Coronary artery (tissue), 2 donors: ENCODE measurements at regions not wholly inside any gene's neighbourhood (a gene's known extent, or its start where the extent isn't known, plus 50 kb on each side); places are given as distances from the start of the nearest gene placed in this dataset.
"Not testable (repeated sequence)": the region's sequence is repeated elsewhere in the genome, so short reads cannot be mapped to it uniquely, and the experiment has no call there.

Source experiments
- DNase-seq: peaks from one replicate; pipeline ENCODE4 v3.0.0-alpha.2; 2017; ENCODE audit warnings: low spot score
- H3K27ac ChIP-seq, 2 donors: fragments of 200-600 bp; sonication (generic); one replicate each; pipeline ENCODE4 v1.5.1; 2016 to 2019
- H3K4me3 ChIP-seq: fragments of 200-600 bp; sonication (generic); 2 replicates; pipeline ENCODE4 v1.5.1; 2016; ENCODE audit warnings: mild to moderate bottlenecking, moderate library complexity
- CTCF ChIP-seq: fragments of 200-600 bp; sonication (generic); IDR thresholded peaks from one replicate; pipeline ENCODE4 v1.5.1; 2019; ENCODE audit warnings: antibody characterized with exemption

DNA sequence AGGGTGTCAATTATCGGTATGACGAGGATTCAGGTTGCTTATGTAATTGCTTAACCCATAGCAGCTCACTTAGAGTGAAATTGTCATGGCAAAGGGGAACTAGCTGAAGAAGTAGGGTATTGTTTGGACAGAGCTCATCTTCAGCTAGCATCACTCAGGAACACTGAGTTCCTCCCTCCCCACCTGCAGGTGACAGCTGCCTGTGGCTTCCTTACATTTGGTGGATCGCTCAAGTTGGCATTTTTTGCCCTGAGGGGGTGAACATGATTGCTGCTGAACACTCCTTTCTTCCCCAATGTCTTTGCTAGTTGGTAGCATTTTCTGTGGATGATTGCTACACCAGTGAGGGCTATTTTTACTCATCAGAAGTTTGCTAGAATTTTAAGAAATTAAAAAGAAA is 86.7 kb upstream of the THUMPD2 start:
- no peak for DNase-seq
- Histone ChIP-seq H3K27ac (no peak overlapping the region), H3K4me3 (no peak overlapping the region)
- no peak for TF ChIP-seq CTCF

- DNase-seq, H3K4me3 ChIP-seq, H3K27ac ChIP-seq: not testable (repeated sequence)
Measured at GRCh38 chr2:39863672-39864071, 84.6 kb upstream of the THUMPD2 start.

- Histone ChIP-seq H3K4me3 (no peak overlapping the region), H3K27ac (no peak overlapping the region)
- no peak for DNase-seq
- no peak for TF ChIP-seq CTCF
Measured at GRCh38 chr2:39860538-39860937, 81.5 kb upstream of the THUMPD2 start.

DNA sequence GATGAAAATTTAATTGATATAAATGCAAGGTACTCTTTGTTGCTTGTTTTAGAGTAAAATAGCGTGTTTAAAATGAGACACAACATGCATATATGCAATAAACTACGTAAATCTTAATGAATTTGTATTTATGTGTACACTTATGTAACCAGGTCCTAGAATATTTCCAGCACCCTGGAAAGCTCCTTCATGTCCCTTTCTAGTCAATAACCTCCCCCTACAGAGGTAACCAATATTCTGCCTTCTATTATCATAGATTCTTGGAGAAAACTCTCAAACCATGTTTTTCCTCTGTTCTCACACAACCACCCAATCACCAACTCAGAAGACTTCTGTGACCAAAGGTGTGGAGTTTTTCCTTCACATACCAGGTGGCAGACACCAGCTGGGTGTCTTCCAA is 79.6 kb upstream of the THUMPD2 start:
- DNase-seq = no peak
- H3K27ac ChIP-seq = no peak overlapping the region
- no peak overlapping the region for H3K4me3 ChIP-seq
- TF ChIP-seq CTCF = no peak

- H3K27ac ChIP-seq = no peak overlapping the region
- DNase-seq = no peak
- TF ChIP-seq CTCF = no peak
- no peak overlapping the region for H3K4me3 ChIP-seq
Measured at GRCh38 chr2:39855856-39856255, 76.8 kb upstream of the THUMPD2 start.

GRCh38 chr2:39854771-39855170 is 75.7 kb upstream of the THUMPD2 start:
- H3K4me3 ChIP-seq = no peak overlapping the region

DNA sequence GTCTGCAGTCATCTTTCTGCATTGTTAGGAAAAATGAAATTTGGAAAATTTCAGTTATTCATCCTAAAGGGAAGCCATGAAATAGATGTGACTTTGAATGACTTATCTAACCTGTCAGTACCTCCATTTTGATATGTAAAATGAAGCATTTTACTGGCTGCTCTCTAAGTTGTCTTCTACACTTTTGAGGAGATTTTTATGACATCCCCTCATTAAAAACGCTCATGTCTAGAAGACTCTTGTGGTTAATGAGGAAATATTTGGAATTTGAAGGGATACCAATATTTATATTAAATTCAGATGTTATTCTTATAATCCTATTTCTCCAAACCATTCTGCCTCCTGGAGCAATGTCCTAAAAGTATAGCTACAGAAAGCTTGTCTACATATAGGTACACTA is 73.8 kb upstream of the THUMPD2 start:
- Histone ChIP-seq H3K4me3 (no peak overlapping the region), H3K27ac (no peak overlapping the region)
- no peak for TF ChIP-seq CTCF
- DNase-seq = no peak

More at GRCh38 chr2:39854771-39855170, 75.7 kb upstream of the THUMPD2 start:
- no peak for DNase-seq
- no peak for TF ChIP-seq CTCF
- H3K27ac ChIP-seq = no peak overlapping the region

- DNase-seq = no peak
- no peak for TF ChIP-seq CTCF
- Histone ChIP-seq H3K4me3 (peak overlapping the region; percentile 6), H3K27ac (no peak overlapping the region)
Measured at GRCh38 chr2:39851651-39852110, 72.6 kb upstream of the THUMPD2 start.
